WTC11 (cell line): ENCODE measurements at regions not wholly inside any gene's neighbourhood (a gene's known extent, or its start where the extent isn't known, plus 50 kb on each side); places are given as distances from the start of the nearest gene placed in this dataset.
"Not testable (repeated sequence)": the region's sequence is repeated elsewhere in the genome, so short reads cannot be mapped to it uniquely, and the experiment has no call there.

Experiments
- ATF2 ChIP-seq: sonication (generic); formaldehyde crosslinking; IDR thresholded peaks from 2 replicates; pipeline ENCODE4 v1.8.1; 2022; ENCODE audit warnings: low read depth, missing genetic modification reagents, borderline replicate concordance
- CREM ChIP-seq: sonication (generic); formaldehyde crosslinking; IDR thresholded peaks from 2 replicates; pipeline ENCODE4 v1.8.1; 2022; ENCODE audit warnings: mild to moderate bottlenecking, missing genetic modification reagents, moderate library complexity
- CTCF ChIP-seq: fragments of 200-600 bp; IDR thresholded peaks from 2 replicates; pipeline ENCODE4 v1.8.0; 2022; ENCODE audit warnings: antibody characterized with exemption
- FOXJ3 ChIP-seq: sonication (generic); formaldehyde crosslinking; IDR thresholded peaks from 2 replicates; pipeline ENCODE4 v1.9.0; 2021; ENCODE audit warnings: missing genetic modification reagents, mild to moderate bottlenecking, borderline replicate concordance
- FOXP1 ChIP-seq: sonication (generic); formaldehyde crosslinking; IDR thresholded peaks from 2 replicates; pipeline ENCODE4 v1.8.0; 2022; ENCODE audit warnings: missing genetic modification reagents, mild to moderate bottlenecking, moderate library complexity, borderline replicate concordance
- ZNF532 ChIP-seq: fragments of 250-450 bp; sonication (Bioruptor Pico); IDR thresholded peaks from 2 replicates; pipeline ENCODE4 v1.9.0; 2021; ENCODE audit warnings: mild to moderate bottlenecking, borderline replicate concordance

GRCh38 chr14:106196459-106196858 is 670.1 kb downstream of the TMEM121 start:
- TF ChIP-seq ZNF532 (CRISPR knock-in tag); ATF2 (CRISPR knock-in tag); CREM; CTCF; FOXP1; FOXJ3 (CRISPR knock-in tag): not testable (repeated sequence)
